ENCODE measurements at regions not wholly inside any gene's neighbourhood (a gene's known extent, or its start where the extent isn't known, plus 50 kb on each side); places are given as distances from the start of the nearest gene placed in this dataset.

DNA sequence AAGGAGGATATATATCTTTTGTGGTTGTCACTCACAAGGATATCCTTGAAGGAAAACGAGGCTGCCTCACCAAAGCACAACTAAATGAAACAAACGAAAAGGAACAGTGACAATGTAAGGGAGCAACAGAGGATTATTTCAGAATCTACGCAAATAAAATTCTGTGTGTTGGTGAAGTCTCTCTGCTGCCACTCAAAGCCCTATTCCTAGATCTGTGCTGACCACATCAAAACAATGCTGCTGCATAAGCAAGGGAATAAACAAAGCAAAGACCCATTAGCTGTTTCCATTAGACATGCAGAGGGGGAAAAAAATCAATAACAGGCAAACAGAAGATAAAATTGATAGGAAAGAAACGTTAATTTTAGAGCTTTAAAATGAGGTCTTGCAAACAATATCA, 204.4 kb downstream of the MZT1 start:
- DNase-seq, result no peak

DNA sequence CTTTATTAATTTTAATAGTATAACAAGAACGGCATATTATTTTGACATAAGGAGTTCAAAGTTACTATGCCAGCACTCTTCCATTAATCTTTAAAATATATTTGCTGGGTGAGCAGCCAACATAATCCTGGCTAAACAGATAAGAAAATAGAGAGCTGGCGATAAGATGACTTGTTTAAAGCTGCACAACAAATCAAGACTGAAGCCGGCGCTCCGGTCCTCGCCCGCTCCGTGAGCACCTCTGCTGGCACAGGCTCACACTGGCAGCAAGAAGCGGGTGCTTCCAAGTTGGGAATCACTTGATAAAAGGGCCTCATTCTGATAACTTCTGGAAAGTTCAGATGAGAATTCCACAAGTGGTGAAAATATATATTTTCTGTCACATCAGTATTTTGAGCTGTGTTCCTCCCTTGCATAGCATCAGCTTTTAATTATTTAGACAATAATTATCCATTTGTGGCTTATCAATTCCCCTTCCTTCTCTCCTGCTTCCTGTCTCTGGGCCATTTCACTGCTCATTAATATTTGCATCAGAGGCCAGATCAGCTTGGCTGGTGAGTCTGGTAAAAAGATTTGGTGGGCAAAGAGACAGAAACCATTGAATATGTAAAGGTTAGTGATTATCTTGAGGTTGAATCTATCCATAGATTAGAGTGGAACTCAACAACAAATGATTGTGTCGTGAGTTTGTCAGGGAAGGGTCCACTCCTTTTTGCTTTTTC, 205.3 kb downstream of the MZT1 start:
- no peak for DNase-seq

DNA sequence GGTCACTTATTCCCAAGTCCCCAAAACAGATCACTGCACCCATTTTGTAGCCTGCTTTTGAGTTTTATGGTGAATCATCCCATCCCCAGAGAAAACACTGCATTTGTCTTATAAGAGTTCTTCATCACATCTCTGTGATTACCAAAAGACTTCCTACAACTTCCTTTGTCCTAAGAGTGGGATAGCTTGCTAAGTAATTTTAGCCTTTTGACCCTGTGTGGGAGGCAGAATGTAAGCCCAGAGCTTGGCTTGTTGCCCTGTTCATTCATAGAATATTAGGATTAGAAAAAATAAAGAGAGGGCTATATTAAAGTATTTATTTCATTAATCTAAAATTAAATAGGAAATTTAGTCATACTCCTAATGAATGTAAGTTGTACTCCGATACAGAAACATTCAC, 213.3 kb downstream of the MZT1 start:
- DNase-seq, result no peak

DNA sequence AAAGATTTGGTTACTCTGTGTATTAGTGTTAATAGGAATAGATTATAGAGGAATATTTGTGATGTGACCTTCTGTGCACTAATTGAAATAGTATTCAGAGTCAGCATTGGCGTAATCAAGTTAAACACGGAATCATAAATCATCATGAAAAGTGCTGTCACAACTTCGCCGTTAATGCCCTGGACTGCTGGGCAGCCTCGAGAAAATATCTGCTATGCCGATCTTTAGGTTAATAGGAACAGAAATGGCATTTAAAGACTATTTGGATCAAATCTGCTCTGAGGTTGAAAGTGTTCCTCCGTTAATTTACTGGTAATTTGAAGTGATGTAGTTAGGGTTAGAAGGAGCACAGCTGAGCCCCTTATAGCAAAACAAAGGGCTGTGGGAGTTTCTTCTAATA, 219.0 kb downstream of the MZT1 start:
- DNase-seq, result no peak

DNA sequence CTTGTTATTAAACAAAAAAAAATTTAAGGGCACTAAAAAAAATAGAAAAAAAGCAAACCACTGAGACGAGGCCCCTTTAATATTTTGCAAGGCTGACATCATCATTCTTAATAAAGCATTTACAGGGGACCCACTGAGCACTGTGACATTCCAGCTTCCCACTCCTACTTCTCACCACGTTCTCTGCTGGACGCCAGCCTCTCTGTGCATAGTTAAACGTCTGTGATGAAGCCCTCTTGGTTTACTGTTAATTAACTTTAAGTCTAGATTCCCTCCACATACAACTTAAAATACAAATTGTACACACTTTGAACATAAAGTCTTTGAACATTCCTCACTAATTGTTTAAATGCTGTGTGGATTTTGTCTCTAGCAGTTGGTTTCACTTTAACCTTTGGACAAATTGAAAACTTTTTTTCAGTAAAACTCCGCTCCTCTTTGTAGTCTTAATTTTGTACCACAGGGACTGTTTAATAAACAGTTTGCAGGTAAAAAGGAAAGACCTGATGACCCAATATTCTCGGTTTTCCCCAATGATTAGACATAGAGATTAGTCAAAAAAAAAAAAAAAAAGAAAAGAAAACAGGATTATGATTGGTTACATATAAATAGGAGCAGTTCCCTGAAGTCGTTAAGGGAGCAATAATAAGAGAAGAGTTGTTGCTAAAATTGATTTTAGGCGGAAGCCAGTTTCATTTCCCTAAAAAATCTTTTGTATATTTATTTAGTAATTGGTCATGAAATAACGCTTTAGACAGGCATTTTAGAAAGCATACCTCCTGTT, 219.8 kb downstream of the MZT1 start:
- no peak for DNase-seq

DNA sequence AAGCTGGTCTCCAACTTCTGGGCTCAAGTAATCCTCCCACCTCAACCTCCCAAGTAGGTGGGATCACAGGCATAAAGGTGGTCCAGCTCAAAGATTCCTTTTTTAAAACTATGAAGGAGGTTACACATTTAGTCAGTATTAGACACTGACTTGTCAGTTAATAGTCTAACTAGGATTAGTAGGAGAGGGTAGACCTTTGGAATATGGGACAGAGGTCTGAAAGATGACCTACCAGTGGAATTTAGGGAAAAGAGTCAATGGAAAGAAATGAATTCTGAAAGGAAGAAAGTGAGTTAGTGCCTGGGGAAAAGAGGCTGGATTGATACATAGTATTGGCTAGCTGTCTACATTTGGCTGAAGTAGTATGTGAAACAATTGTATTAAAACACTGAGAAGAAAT, 220.7 kb downstream of the MZT1 start:
- no peak for DNase-seq

DNA sequence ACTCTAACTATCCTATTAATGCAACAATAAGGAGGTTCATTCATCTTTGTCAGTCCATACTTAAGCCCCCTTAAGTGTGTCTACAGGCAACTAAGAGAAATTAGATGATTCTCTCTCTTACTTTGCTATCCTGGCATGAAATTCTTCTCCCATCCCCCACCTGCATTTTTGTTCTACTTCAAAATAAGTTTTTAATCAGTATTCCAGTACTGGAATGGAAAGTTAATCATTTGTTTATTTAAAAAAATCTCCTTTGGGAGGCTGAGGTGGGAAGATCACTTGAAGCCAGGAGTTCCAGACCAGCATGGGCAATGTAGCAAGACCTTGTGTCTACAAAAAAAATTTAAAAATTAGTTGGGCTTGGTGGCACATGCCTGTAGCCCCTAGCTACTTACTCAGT, 222.1 kb downstream of the MZT1 start:
- no peak for DNase-seq

DNA sequence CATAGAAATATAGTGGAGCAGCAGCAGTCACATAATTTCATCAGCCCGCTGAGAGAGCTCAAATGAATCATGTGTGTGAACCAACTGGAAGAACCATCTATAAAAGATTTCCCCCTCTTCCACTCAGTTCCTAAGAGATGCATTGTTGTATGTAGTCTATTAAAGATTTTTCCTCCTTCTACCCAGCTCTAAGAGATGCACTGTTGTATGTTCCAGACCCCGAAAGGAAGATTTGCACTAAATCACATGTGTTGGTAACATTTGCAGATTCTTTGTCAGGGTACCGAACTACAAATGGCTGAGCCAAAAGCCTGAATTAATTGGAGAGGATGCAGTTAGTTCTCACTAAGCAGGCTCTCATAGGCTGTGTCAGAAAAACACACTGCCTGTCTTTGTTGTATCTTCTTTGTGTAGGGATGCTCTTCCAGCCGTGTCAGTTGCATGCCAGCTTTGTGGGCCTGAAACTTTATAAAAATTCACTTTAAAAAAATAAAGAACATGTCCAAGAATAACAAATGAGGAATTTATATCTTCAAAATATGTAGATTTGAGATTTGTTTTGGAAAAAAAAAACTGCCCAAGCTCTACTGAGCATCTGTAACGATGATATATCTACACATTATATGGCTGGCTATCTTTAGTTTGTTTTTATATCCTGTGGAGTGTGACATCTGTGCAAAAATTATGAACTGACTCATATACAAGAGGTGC, 223.1 kb downstream of the MZT1 start:
- no peak for DNase-seq

DNA sequence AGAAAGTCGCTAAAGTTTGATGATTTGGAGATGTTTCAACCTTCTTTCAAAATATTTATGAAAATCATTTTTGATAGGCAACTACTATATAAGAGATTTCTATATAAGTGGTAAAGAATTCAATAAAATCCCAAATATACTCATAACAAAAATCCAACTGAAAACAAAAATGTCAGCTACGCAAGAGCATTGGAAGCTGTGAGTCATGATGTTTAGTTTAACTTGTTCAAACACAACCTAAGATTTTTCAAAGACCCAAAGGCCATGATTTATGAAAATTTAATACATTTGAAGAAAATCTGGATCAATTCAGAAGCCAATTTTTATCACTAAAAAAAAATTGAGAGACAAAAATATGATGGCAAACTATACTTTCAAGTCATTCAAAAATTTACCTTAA, 226.6 kb downstream of the MZT1 start:
- DNase-seq, result no peak

DNA sequence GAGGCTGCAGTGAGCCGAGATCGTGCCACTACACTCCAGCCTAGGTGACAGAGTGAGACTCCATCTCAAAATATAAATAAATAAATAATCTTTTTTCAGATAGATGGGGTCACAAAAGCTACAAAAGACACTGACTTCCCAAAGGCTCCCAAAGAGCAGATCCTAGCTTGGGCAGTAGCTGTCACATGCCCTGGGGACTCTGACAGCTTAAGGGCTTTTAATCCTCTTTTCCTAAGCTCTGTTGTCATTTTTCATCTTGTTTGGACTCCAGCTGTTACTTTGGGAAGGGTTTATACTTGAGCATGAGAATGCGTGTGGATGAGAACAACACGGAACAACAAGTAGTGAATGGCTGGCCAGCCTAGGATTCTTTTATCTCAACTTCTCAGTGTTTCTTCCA, 231.7 kb downstream of the MZT1 start:
- no peak for DNase-seq

DNA sequence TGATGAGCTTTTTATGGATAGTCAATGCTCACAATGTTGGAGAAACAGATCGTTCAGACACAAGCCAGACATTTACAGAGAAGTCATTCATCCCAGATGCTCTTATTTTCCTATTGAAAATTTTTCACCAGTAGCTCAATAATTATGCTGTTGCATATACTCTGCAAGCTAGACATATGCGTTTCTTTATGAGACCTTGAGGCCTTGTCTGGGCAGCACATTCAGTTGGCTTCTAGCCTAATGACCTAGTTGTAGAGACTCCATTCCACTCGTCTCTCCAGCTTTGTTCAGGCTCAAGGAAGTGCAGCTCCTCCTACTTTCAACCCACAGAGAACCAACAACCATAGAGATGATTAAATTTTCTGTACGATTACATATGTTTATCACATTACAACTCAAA, 237.7 kb downstream of the MZT1 start:
- DNase-seq, result no peak

DNA sequence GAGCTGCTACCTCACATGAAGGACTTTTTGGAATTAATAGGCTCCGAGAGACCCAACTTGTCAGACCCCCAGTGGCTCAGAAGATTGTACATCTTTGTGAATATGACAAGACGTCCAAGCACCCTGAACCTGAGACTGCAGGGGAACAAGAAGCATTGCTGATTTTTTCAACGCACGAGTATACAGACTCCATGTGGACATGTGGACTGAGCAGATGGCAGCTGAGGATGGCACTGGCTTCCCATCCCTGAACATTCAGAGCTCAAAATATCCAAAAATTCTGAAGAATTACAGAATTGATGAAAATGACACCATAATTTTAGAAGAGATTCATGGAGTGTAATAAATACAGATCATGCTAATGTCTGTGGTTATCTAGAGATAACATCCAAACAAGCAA, 254.1 kb downstream of the MZT1 start:
- no peak for DNase-seq

DNA sequence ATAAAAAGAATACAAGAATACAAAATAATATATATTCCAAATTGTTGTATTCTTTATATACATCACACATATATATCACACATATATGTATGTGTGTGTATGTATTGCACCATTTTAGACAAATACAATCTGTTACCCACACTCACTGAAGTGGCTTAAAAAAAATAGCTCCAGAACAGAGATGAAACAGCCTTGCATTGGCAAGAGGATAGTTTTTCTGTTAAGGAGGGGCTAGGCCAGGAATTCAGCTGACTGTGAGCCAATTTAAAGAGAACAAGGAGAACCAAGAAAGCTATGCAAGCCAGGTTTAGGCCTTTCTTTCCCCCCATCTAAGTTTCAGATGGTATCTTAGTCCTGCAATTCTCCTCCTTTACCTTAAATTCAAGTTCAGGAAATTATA, 257.5 kb downstream of the MZT1 start:
- DNase-seq, result no peak

DNA sequence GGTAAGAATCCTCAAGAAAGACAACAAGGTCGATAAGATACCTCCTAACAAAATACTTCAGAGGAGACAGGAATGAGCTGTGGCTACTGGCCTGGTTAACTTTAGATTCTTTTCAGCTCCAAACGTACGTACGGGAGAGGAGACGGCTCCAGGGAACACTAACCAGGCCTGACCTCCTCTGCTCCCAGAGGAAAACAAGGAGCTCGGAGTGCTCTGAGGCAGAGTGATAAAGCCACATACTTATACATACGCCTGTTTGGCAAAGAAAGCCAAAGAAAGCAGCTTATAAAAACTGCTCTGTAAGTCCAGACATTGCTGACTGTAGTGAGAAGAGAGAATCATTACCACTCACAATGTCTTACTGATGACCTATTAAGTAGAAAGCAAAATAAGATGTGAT, 263.9 kb downstream of the MZT1 start:
- DNase-seq, result no peak

DNA sequence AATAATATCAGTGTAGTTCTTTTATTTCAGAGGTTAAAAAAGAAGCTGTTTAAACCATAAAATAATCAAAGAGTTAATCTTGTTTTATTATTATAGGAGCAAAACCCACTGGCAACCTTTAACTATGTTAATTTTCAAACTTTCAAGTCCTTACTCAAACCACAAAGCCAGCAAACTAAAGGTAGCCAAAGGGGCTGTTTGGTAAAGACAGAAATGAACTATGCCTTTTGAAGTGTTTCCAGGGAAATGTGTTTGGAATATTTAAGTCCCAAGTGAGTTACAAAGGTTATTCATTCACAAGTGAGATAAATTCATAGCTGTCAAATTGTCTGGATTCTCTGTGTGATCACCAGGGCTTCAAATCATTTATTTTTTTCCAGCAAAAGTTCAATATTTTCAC, 264.7 kb downstream of the MZT1 start:
- no peak for DNase-seq

DNA sequence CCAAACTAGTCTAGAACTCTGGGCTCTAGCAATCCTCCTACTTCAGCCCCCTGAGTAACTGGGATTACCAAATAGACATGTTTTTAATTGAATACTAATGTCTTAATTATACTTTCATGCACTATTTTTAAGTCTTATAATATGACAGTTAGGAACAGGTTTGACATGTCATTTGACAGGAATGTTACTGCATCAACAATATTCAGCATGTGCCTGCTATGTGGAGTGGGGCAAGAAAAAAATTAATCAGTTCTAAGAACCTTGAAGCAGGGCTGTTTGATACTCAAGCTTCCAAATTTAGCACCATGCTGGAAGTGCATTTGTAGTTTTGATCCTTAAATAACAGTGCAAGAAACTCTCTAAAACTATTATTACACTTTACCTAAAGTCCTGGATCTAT, 265.3 kb downstream of the MZT1 start:
- DNase-seq, result no peak

DNA sequence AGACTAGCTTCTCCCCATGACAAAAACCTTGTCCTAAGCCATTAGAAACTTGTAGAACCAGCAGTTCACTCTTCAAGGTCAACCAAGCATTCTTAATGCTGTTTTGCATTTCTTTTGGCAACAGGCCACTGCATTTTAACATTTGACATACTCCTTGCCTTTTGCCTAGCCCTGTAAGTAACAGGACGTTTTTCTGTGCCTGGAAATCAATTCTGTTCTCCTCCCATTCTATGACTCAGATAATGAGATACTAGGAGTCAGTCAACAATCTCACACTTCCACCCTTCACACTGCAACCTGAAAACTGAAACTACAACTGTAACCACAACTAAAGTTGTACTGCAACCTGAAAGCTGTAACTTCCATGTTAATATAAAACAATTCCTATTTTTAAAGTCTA, 268.7 kb downstream of the MZT1 start:
- no peak for DNase-seq

DNA sequence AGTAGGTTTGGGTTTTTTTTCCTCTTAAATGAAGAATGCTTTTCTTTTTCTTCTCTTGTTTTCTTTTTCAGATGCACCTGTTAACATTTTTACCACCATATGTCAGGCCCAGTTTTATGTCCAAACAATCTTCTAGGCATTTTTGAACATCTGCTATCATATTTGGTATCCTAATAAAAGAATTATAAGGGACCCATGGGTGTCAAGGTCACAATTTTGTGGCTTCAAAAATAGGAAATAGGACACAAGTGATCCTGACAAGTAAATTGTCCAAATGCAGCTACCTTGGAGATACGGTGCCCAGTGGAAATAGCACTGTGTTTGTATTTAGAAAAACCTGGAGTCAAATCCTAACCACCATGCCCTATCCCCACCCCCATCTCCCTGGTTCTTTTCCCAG, 270.3 kb downstream of the MZT1 start:
- DNase-seq, result no peak

DNA sequence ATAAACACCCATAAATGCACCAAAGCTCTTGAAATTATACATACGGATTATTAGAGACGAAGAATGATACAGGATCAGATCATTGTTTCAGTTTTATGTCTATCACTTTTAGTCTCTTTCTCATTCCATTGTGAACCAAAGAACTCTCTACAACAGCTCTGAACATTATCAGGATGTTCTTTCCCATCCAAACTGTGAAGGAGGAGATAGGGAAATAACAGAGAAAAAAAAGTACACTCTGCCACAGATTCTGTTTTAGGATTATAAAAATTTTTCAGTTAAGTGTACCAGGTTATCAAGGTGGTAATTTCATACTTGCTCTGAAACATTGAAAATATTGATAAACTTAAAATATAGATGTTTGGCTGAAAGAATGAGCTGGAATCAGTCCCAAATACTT, 270.9 kb downstream of the MZT1 start:
- no peak for DNase-seq

DNA sequence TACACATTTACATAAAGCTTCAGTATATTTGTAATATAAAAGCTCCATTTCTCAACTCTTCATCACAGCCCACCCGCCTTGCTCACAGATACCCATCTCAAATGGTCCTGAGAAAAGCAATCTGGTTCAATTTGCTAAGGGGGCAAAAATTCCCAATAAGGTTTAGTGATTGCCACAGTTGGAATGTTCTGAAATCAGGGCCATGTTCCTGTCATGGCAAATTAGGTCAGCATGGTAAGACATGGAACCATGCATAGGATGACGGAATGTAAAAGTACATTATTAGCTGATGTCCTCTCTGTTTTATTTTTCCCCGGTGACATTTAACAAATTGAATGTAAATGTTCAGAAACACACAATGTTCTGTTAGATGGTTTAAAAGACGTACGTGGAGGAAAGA, 274.3 kb downstream of the MZT1 start:
- no peak for DNase-seq

DNA sequence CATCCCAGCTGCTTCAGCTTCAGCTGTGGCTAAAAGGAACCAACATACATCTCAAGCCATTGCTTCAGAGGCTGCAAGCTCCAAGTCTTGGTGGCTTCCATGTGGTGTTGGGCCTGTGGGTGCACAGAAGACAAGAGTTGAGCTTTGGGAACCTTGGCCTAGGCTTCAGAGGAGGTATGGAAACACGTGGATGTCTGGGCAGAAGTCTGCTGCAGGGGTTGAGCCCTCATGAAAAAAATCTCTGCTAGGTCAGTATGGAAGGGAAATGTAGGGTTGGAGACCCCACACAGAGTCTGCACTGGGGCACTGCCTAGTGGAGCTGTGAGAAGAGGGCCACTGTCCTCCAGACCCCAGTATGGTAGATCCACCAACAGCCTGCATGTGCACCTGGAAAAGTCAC, 279.3 kb downstream of the MZT1 start:
- no peak for DNase-seq

DNA sequence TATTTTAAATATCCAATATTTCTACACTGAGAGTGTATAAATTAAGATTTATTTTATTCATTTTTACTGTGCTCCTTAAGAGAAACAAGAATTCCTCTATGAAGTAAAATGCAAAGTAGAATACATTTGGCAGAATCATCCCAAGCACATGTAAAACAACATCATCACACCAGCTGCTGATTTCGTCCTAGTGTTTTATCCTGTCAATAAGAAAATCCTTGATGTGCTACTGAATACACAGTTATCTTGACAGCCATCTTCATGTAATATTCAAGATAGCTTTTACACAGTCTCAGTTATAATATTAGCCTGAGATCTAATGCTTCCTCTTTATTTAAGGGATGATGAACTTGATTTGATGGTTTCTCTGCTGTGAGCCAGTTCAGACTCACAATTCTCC, 282.4 kb downstream of the MZT1 start:
- no peak for DNase-seq

DNA sequence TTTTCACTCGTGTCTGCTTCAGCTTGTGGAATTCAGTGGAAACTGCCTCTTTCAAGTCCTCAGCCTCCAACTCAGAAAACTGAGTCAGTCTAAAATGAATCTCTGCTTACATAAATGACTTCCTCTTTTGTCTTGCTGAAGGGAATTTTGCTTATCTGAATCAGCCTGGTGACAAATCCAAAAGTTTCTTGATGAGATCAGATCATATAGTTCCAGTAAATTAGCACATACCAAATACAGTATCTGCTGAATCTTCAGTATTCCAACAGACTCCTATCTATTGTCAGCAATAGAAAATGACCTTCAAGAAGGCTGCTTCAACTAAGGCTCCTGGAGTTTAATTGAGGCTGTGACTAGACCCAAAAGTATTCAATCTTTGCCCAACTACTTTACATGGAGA, 290.0 kb downstream of the MZT1 start:
- DNase-seq, result no peak

DNA sequence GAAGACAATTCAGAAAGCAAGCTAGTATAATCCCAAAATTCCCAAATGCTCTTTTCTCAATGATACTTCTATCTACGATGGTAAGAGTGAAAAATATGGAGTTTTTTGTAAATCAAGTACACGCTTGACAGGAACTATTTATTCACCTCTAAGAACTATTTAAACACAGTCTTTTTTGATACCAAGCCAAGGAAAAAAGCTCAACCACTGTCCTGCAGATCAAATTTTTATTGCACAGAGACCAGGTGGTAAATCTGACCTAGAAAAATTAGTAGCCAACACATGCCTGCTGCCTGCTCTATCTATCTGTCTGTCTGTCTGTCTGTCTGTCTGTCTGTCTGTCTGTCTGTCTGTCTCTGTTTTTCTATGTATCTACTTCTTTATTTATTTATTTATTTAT, 292.2 kb downstream of the MZT1 start:
- DNase-seq, result no peak

All from stimulated activated naive CD4-positive, alpha-beta T cell (primary cell).